Mesothelial cell of epicardium (in vitro differentiated cells): ENCODE measurements at regions not wholly inside any gene's neighbourhood (a gene's known extent, or its start where the extent isn't known, plus 50 kb on each side); places are given as distances from the start of the nearest gene placed in this dataset.

ENCODE experiments used
- DNase-seq, 2 experiments: peaks; one replicate each; pipeline ENCODE4 v3.0.0; 2021; ENCODE audit warnings: low spot score in 2 of 2; ENCODE audit not compliant: unreplicated experiment in 2 of 2
- H3K27ac Mint-ChIP-seq: 2 replicates; pipeline ENCODE4 v1.8.0; 2021; ENCODE audit warnings: mixed read lengths
- H3K27me3 Mint-ChIP-seq: 2 replicates; pipeline ENCODE4 v1.8.0; 2021; ENCODE audit warnings: low read depth, mixed read lengths
- H3K36me3 Mint-ChIP-seq: 2 replicates; pipeline ENCODE4 v1.8.0; 2021; ENCODE audit warnings: mixed read lengths
- H3K4me1 Mint-ChIP-seq: 2 replicates; pipeline ENCODE4 v1.8.0; 2021; ENCODE audit warnings: mixed read lengths
- H3K4me3 Mint-ChIP-seq: 2 replicates; pipeline ENCODE4 v1.8.0; 2021; ENCODE audit warnings: mild to moderate bottlenecking, moderate library complexity, mixed read lengths
- H3K9me3 Mint-ChIP-seq: 2 replicates; pipeline ENCODE4 v1.8.0; 2021; ENCODE audit warnings: mixed read lengths
- CTCF ChIP-seq: fragments of 200-600 bp; sonication (generic); IDR thresholded peaks from one replicate; pipeline ENCODE4 v1.5.0; 2021; ENCODE audit warnings: antibody characterized with exemption; ENCODE audit not compliant: unreplicated experiment

- no peak overlapping the region for H3K27ac Mint-ChIP-seq
- no peaks in the 10 kb centered on the region for H3K27me3 Mint-ChIP-seq
- TF ChIP-seq CTCF = no peak
These were observed 616.4 kb downstream of the XIRP2 start for GRCh38 chr2:167504695-167505094.

GRCh38 chr2:167504061-167504460, 615.8 kb downstream of the XIRP2 start:
- no peaks in the 10 kb centered on the region for H3K36me3 Mint-ChIP-seq
- no peak for TF ChIP-seq CTCF
- H3K9me3 Mint-ChIP-seq = no peaks in the 10 kb centered on the region
- no peaks in the 10 kb centered on the region for H3K27me3 Mint-ChIP-seq
- H3K27ac Mint-ChIP-seq = no peak overlapping the region
- H3K4me1 Mint-ChIP-seq = no peaks in the 10 kb centered on the region
- no peak for DNase-seq
- no peak overlapping the region for H3K4me3 Mint-ChIP-seq

More at GRCh38 chr2:167504695-167505094, 616.4 kb downstream of the XIRP2 start:
- H3K9me3 Mint-ChIP-seq = no peaks in the 10 kb centered on the region
- no peak overlapping the region for H3K4me3 Mint-ChIP-seq
- H3K4me1 Mint-ChIP-seq = peaks cover 5% of the 10 kb centered on the region
- DNase-seq = no peak
- H3K36me3 Mint-ChIP-seq = no peaks in the 10 kb centered on the region

- no peaks in the 10 kb centered on the region for H3K9me3 Mint-ChIP-seq
- DNase-seq = no peak
- no peaks in the 10 kb centered on the region for H3K36me3 Mint-ChIP-seq
- no peak for TF ChIP-seq CTCF
- H3K4me1 Mint-ChIP-seq = no peaks in the 10 kb centered on the region
- no peak overlapping the region for H3K4me3 Mint-ChIP-seq
- no peak overlapping the region for H3K27ac Mint-ChIP-seq
- no peaks in the 10 kb centered on the region for H3K27me3 Mint-ChIP-seq
These were observed 613.3 kb downstream of the XIRP2 start for GRCh38 chr2:167501618-167502017.

GRCh38 chr2:167493862-167494261, 605.6 kb downstream of the XIRP2 start:
- H3K4me3 Mint-ChIP-seq = no peak overlapping the region
- peaks cover 3% of the 10 kb centered on the region for H3K4me1 Mint-ChIP-seq
- no peaks in the 10 kb centered on the region for H3K9me3 Mint-ChIP-seq
- no peak for TF ChIP-seq CTCF
- H3K27me3 Mint-ChIP-seq = no peaks in the 10 kb centered on the region
- H3K27ac Mint-ChIP-seq = no peak overlapping the region
- DNase-seq = no peak
- H3K36me3 Mint-ChIP-seq = no peaks in the 10 kb centered on the region

- H3K4me1 Mint-ChIP-seq = peaks cover 3% of the 10 kb centered on the region
- H3K27me3 Mint-ChIP-seq = no peaks in the 10 kb centered on the region
- no peaks in the 10 kb centered on the region for H3K9me3 Mint-ChIP-seq
- no peak for TF ChIP-seq CTCF
- H3K36me3 Mint-ChIP-seq = no peaks in the 10 kb centered on the region
- DNase-seq = no peak
- H3K4me3 Mint-ChIP-seq = no peak overlapping the region
- no peak overlapping the region for H3K27ac Mint-ChIP-seq
These were observed 604.2 kb downstream of the XIRP2 start for GRCh38 chr2:167492486-167492885.

GRCh38 chr2:167491788-167492187, 603.5 kb downstream of the XIRP2 start:
- Mint-ChIP-seq H3K27me3 (no peaks in the 10 kb centered on the region), H3K36me3 (no peaks in the 10 kb centered on the region), H3K4me3 (no peak overlapping the region), H3K27ac (no peak overlapping the region), H3K4me1 (peaks cover 3% of the 10 kb centered on the region), H3K9me3 (no peaks in the 10 kb centered on the region)
- DNase-seq = no peak
- no peak for TF ChIP-seq CTCF
